Jurkat, Clone E6-1 (cell line): ENCODE measurements at regions not wholly inside any gene's neighbourhood (a gene's known extent, or its start where the extent isn't known, plus 50 kb on each side); places are given as distances from the start of the nearest gene placed in this dataset.
"Not testable (repeated sequence)": the region's sequence is repeated elsewhere in the genome, so short reads cannot be mapped to it uniquely, and the experiment has no call there.

Experiments used
- DNase-seq: peaks from one replicate; pipeline ENCODE4 v3.0.0-alpha.2; 2011; ENCODE audit warnings: low read depth, low spot score
- H3K4me3 ChIP-seq: 2 replicates; pipeline ENCODE4 v1.5.1; 2011; ENCODE audit warnings: mild to moderate bottlenecking, low read length, control low read depth, moderate library complexity

DNA sequence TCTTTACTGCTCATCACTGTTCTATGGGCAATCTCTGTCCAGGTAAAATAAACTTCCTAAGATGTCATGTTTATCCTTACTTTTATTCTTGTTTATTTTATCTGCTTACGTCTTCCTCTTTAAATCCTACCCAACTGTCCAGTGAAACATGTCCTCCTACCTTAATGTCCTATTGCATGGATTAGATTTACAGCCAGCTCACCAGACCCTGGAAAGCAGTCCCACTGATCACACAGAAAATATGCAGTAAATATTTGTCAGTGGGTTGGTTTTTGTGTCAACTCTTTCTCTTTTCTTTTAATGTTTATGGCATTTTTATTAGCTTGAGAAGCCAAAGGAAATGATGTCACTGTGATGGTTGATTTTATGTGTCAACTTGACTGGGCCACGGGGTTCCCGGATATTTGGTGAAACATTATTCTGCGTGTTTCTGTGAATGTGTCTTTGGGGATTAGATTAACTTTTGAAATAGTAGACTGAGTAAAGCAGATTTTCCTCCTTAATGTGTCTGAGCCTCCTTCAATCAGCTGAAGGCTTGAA lies 258.3 kb downstream of the SRGAP2C start:
- H3K4me3 ChIP-seq = no peak overlapping the region
- no peak for DNase-seq

DNA sequence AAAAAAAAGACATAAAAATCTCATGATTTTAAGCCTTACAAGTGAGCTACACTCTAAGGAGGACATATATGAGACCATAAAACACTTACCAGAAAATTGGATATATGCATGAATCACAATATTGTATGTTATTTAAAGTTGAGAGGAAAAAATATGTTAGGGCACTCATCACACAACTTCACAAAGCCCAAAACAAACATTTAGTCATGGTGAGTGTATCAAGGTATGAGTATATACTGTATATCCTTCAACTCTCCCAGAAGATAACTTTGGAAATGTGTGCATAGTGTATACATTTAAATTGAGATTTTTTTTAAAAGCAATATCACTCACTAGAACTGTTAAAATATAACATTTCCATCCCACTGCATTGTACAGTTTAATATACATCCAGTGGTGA lies 259.3 kb downstream of the SRGAP2C start:
- DNase-seq = no peak
- no peak overlapping the region for H3K4me3 ChIP-seq

DNA sequence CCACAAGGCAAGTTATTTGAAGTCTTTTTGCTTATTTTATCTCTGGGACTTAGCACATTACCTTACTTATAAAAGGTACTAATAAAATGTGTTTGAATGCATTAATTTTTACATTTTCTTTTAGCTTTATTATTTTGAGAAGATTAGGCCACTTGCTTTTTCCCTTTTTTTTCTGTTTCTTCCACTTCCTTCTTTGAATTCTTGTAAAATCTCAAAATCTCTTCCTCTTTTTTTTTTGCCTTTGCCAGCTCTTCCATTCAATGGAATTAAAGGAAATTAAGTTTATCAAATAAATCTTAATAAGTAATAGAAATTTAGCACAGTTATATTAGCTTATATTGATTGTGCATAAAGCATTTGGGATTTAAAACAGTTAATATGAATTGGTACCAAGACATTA lies 260.9 kb downstream of the SRGAP2C start:
- no peak overlapping the region for H3K4me3 ChIP-seq
- no peak for DNase-seq

DNA sequence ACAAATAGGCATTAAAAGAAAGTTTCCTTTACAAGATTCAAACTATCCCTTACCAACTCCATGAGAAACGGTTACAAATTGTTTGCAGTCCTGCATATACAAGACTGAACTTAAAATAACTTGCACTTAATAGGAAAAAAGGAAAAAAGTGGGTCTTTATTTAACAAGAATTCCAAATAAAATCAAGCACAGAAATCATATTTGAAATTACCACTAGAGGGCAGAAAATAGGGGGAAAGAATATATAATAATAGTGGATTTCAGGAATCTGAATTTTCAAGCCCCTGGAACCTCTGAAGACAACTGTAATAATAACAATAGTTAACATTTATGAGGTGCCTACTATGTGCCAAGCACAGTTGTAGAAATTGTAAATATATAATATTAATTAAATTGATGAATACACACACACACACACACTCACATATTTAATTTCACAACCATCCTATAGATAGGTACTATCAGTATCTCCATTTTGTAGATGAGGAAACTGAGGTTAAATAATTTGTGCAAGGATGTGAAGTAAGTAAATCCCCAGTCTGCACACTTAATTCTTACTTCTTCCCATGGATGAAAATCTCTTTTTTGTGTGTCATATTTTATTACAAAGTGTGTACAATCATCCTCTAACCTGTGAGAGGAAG lies 262.6 kb downstream of the SRGAP2C start:
- not testable (repeated sequence) for DNase-seq, H3K4me3 ChIP-seq

DNA sequence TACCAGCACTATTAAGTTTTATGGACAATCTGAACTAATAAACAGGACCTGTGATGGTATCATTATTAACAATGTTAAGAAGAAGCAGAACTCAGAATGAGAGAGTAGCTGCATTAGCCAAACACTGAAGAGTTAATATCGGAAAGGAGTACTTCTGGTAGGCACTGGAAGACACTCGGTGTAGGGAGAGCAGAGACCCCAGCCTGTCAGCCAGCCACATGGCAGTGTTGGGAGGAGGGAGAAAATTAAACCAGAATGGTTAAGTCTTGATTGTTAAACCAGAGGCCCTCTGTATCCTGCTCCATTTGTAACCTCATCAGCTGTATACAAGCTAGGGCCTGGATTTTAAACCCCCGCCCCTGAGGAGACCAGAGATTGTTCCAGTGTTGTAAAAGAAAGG lies 263.3 kb downstream of the SRGAP2C start:
- not testable (repeated sequence) for DNase-seq, H3K4me3 ChIP-seq

DNA sequence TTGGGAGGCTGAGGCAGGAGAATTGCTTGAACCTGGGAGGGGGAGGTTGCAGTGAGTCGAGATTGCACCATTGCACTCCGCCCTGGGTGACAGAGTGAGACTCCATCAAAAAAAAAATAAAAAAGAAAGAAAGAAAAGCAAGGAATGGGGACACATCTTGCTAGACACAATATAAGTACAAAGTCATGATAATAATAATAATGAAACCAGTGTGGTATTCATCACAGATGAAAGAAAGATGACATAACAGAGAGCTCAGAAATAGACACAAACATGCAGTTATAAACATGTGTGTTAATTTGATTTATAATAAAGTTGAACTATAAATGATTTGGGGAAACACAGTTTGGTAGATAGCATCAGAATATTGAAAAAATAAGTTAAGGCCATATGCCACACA lies 264.1 kb downstream of the SRGAP2C start:
- DNase-seq = no peak
- H3K4me3 ChIP-seq = no peak overlapping the region

DNA sequence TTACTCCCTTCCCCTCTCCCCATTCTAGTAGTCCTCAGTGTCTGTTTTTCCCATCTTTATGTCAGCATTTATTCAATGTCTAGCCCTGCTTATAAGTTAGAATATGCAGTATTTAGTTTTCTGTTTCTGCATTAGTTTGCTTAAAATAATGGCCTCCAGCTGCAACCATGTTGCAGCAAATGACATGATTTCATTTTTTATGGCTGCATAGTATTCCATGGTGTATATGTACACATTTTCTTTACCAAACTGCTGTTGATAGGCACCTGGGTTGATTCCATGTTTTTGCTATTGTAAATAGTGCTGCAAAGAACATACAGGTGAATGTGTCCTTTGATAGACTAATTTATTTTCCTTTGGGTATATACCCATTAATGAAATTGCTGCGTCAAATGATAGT lies 267.7 kb downstream of the SRGAP2C start:
- H3K4me3 ChIP-seq = no peak overlapping the region
- DNase-seq = no peak

DNA sequence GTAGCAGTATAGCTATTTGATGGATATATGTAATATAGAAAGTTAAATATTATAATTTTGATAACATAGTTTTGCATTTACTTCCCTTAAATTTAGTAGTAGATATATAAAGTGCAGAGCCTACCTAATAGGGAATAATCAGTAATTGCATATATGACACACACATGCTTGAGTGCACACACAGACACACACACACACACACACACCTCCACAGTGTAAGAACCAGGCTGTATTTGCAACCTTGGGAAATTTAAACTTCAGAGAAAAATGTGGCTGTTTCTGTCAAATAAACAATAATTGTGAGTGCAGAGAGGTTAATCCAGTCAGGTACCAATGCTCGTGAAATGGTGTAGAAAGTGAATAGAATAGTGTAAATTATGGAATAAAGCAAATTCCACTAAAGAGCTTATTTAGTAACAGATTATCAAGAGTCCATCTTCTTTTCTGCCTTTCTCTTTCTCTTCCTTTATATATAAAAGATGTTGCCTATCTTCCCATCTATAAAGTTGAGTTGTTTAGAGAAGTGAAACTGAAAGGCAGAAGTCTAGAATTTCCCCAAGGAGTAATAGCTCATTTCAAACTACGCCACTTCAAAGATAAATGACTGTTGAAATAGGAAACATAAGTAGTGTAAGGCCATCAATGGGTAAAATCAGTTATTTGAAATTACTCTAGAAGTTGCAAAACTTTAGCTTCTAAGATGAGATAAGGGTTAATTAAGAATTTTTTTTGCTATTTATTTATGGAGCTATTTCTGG lies 273.7 kb downstream of the SRGAP2C start:
- DNase-seq = peak; percentile 78
- peak overlapping the region; percentile 6; the same call in 1 of the 2 replicates for H3K4me3 ChIP-seq

DNA sequence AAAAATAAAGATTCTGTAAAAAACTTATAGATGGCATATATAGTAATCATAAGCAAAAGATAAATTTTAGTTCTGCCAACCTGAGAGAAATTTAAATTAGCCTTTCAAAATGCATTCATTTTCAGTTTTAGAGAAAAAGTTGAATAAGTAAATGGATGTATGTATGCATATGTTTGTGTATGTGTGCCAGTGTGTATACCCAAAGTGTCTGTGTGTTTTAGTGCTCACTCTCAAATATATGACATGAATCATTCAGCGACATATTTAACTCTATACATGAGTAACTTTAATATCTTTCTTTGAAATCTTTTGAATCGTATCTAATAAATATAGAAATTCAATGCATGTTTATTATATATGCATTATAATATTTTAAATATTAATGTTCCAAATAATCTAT lies 274.5 kb downstream of the SRGAP2C start:
- no peak overlapping the region for H3K4me3 ChIP-seq

DNA sequence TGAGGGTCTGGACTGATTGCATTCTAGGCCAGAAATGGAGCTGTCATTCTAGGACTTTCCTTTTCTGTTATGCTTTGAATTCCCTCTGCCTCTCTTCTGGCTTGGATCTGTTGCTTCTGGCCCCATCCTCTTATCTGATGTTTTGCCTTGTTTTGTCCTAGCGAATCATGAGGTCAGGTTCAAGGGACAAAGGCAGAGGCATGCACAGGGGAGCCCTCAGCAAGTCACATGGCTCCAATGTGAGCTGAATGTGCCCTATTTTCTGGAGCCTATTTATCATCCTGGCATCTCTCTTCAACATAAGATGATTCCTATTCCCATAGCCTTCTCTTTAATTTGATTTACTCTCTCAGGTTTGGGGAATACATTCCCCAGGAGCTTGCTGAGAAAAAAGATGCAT lies 284.6 kb downstream of the SRGAP2C start:
- H3K4me3 ChIP-seq, DNase-seq: not testable (repeated sequence)

More for the DNA sequence above, 274.5 kb downstream of the SRGAP2C start:
- no peak for DNase-seq

DNA sequence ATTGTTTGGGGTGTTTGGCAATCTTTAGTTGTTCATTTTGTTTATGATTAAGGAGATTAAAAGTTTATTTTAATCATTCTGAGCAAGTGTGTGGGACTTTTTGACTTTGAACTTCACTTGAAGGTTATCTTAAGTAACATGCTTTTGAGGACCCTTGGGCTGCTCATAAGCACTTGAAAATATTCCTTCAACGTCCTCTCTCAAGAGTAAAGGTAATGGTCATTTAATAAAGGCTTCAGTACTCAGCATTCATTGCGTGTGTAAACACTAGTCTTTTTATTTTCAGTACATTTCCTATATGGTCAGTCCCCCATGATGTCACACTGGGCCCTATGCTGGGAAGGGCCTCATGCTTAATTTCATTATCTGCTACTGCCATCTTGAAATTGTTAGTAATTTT lies 285.6 kb downstream of the SRGAP2C start:
- not testable (repeated sequence) for DNase-seq, H3K4me3 ChIP-seq

DNA sequence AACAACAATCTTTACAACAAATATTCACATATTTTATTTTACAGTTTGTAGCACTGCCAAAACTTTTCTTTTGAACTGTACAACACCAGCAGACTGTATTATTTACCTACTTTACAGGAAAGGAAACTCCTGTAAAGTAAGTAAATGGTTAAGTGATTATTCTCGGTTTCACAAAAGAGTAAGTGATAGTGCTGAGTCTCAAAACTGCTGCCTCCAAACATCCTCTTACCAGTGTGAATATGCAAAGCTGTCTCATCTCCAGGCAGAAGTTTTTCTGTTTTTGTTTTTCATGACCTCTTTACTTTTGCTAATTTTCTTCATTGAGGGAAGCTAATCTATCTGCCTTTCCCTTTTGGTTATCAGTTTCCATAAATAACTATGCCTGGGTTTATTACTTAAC lies 286.7 kb downstream of the SRGAP2C start:
- DNase-seq = no peak
- no peak overlapping the region for H3K4me3 ChIP-seq

DNA sequence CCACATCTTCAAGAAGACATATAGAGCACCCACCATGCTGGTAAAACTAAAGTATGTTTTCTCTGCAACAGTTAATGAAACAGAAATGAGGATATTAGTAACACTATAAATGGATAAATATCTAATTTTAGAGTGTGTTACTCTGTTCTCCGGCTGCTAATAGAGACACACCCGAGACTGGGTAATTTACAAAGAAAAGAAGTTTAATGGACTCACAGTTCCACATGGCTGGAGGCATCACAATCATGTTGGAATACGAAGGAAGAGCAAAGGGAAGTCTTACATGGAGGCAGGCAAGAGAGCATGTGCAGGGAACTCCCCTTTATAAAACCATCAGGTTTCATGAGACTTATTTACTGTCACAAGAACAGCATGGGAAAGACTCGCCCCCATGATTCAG lies 287.2 kb downstream of the SRGAP2C start:
- no peak for DNase-seq
- H3K4me3 ChIP-seq = no peak overlapping the region

DNA sequence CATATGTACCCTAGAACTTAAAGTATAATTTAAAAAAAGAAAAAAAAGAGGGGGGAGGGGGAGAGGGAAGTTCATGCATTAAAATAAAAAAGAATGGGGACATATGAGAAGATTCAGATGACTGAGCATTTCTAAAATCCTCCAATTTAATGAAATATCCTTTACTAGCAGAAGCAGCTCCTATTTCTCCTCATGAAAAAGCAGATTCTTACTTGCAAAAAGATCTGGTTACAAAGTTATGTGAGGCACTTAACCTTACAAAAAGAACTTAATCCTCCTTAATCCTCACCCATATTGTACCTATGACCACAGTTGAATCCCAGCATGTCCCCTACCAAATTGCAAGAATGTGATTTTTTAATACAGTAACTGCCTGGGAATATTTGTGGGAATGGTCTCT lies 298.5 kb downstream of the SRGAP2C start:
- H3K4me3 ChIP-seq = no peak overlapping the region

DNA sequence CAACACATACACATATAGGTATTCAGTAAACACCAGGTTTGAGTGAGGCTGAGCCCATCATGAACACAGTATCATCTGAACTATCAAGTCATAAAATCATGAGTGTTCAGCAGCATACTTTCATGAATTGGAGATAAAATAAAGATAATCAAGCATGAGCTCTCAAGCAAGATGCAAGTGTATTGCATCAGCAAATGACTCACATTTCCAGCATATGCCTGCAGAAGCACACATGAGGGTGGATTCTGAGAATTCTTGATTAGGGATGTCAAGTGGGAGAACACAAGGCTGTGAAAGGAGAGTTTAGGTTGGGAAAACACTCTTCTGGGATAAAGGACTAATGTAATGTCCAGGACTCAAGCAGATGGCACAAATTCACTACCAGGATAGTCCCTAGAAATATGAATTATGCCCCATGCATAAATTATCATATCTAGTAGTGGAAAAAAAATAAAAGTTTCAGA lies 299.2 kb downstream of the SRGAP2C start:
- no peak for DNase-seq
- H3K4me3 ChIP-seq = no peak overlapping the region

More for the DNA sequence above, 298.5 kb downstream of the SRGAP2C start:
- DNase-seq = no peak

DNA sequence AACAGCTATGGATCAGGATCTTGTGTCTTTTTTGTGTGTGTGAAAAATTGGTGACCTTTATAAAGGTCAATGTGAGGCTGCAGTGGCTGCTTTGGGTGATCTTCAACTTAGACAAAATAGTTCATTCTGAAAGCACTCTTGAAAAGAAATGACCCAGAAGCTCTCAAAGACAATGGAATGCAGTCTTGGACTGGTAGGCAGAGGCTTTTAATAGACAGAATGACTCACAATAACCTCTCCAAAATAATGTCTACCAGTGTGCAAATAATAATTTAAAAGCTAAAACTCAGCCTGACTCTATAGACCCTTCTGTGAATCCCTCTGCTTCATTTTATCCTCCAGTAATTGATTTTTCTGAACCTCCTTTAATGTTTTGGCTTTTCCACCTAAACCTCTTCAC lies 310.0 kb downstream of the SRGAP2C start:
- DNase-seq, H3K4me3 ChIP-seq: not testable (repeated sequence)

DNA sequence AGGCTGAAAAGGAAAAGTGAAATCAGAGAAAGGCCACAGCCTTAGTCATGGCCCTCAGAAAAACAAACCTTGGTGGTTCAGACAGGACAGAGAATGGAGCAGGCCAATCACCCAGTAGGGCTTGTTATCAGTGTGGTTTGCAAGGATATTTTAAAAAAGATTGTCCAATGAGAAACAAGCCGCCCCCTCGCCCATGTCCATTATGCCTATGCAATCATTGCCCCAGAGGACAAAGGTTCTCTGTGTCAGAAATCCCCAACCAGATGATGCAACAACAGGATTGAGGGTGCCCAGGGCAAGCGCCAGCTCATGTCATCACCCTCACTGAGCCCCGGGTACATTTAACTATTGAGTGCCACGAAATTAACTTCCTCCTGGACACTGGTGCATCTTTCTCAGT lies 326.7 kb downstream of the SRGAP2C start:
- DNase-seq, H3K4me3 ChIP-seq: not testable (repeated sequence)

DNA sequence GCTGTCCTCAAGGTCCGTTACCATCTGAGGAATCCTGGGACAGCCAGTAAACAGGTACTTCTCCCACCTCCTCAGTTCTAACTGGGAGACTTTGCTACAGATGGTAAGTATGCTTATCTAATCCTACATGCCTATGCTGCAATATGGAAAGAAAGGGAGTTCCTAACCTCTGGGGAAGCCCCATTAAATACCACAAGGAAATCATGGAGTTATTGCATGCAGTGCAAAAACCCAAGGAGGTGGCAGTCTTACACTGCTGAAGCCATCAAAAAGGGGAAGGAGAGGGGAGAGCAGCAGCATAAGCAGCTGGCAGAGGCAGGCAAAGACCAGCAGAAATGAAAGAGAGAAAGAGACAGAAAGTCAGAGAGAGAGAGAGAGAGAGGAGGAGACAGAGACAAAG lies 327.1 kb downstream of the SRGAP2C start:
- H3K4me3 ChIP-seq, DNase-seq: not testable (repeated sequence)

DNA sequence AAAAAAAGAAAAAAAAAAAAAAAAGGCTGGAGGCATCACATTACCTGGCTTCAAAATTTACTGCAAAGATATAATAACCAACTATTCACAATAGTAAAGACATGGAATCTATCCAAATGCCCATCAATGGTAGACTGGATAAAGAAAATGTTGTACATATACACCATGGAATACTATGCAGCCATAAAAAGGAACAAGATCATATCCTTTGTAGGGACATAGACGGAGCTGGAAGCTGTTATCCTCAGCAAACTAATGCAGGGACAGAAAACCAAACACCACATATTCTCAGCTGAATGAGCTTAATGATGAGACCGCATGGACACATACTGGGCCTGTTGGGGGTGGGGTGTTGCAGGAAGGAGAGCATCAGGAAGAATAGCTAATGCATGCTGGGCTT lies 330.5 kb downstream of the SRGAP2C start:
- no peak overlapping the region for H3K4me3 ChIP-seq

DNA sequence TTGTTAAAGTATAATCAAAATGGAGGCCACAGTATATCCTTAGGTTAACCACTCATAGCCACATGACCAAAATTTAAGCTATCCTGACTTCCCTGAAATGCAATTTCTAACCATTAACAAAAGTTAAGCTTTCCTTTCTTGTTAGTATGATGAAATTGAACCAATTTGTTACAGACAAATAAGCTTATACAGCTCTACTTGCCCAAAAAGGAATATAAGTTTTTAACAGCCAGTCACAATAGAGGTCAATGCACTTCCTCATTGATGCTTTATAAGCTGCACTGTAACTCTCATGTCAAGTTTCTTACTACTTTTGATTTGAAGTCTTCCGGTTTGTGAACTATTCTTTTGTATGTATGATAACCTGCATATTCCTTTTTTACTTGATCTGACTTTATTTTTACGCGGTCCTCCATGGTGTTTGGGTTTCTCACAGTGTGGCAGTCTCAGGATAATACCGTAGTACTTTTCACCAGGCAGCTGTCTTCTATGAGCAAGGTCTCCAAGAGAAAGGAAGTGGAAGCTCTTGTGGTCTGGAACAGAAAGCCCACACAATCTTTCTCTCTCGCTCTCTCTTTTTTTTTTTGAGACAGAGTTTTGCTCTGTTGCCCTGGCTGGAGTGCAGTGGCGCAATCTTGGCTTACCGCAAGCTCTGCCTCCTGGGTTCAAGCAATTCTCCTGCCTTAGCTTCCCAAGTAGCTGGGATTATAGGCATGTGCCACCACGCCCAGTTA lies 331.6 kb downstream of the SRGAP2C start:
- DNase-seq = peak; percentile 95
- peak overlapping the region; percentile 37 for H3K4me3 ChIP-seq

More for the DNA sequence above, 330.5 kb downstream of the SRGAP2C start:
- no peak for DNase-seq
